GM23338 (cell line): ENCODE measurements at regions not wholly inside any gene's neighbourhood (a gene's known extent, or its start where the extent isn't known, plus 50 kb on each side); places are given as distances from the start of the nearest gene placed in this dataset.

Source experiments
- ATAC-seq: fragments of 200-7000 bp; cut with Tn5 transposase; 3 replicates; pipeline ENCODE4 v1.9.1; 2020
- DNase-seq: peaks from one replicate; pipeline ENCODE4 v3.0.0-alpha.2; 2015; ENCODE audit warnings: low spot score
- H2AFZ ChIP-seq: fragments of 200-600 bp; sonication (generic); 2 replicates; pipeline ENCODE4 v1.8.0; 2016; ENCODE audit warnings: antibody characterized with exemption, mild to moderate bottlenecking, moderate library complexity
- H3F3A ChIP-seq: fragments of 200-600 bp; sonication (generic); replicated peaks from 2 replicates; pipeline ENCODE4 v1.8.0; 2017; ENCODE audit warnings: antibody characterized with exemption, mixed run types, low read depth
- H3K27ac ChIP-seq: fragments of 200-600 bp; sonication (generic); 2 replicates; pipeline ENCODE4 v1.6.1; 2016; ENCODE audit warnings: low read depth
- H3K27me3 ChIP-seq: fragments of 200-600 bp; sonication (generic); 2 replicates; pipeline ENCODE4 v1.8.0; 2016; ENCODE audit warnings: mild to moderate bottlenecking, mixed run types, moderate library complexity; ENCODE audit not compliant: insufficient read depth
- H3K36me3 ChIP-seq: fragments of 200-600 bp; sonication (generic); 2 replicates; pipeline ENCODE4 v1.8.0; 2016; ENCODE audit warnings: mild to moderate bottlenecking; ENCODE audit not compliant: insufficient read depth
- H3K4me1 ChIP-seq: fragments of 200-600 bp; sonication (generic); 2 replicates; pipeline ENCODE4 v1.8.0; 2016; ENCODE audit warnings: mild to moderate bottlenecking, moderate library complexity; ENCODE audit not compliant: insufficient read depth
- H3K4me2 ChIP-seq: fragments of 200-600 bp; sonication (generic); 2 replicates; pipeline ENCODE4 v1.7.1; 2017; ENCODE audit warnings: mixed run types
- H3K4me3 ChIP-seq: fragments of 200-600 bp; sonication (generic); 2 replicates; pipeline ENCODE4 v1.6.1; 2016; ENCODE audit warnings: mixed run types
- H3K79me2 ChIP-seq: fragments of 200-600 bp; sonication (generic); replicated peaks from 2 replicates; pipeline ENCODE4 v1.8.0; 2017; ENCODE audit warnings: mild to moderate bottlenecking; ENCODE audit not compliant: insufficient read depth
- H3K9me2 ChIP-seq: fragments of 200-600 bp; sonication (generic); 2 replicates; pipeline ENCODE4 v1.8.0; 2017; ENCODE audit not compliant: insufficient read depth
- H4K20me1 ChIP-seq: fragments of 200-600 bp; sonication (generic); replicated peaks from 2 replicates; pipeline ENCODE4 v1.8.0; 2017; ENCODE audit warnings: mild to moderate bottlenecking; ENCODE audit not compliant: insufficient read depth
- H3K27ac Mint-ChIP-seq: 2 replicates; pipeline ENCODE4 v1.8.0; 2020; ENCODE audit warnings: inconsistent platforms, mild to moderate bottlenecking, moderate library complexity, mixed read lengths
- H3K27me3 Mint-ChIP-seq: 3 replicates; pipeline ENCODE4 v1.8.0; 2022; ENCODE audit warnings: low read depth, mild to moderate bottlenecking, moderate library complexity, mixed read lengths, inconsistent platforms; ENCODE audit not compliant: insufficient read depth, poor library complexity
- H3K36me3 Mint-ChIP-seq: 3 replicates; pipeline ENCODE4 v1.8.0; 2021; ENCODE audit warnings: low read depth, mild to moderate bottlenecking, inconsistent platforms, moderate library complexity, mixed read lengths
- H3K4me1 Mint-ChIP-seq: 3 replicates; pipeline ENCODE4 v1.8.0; 2020; ENCODE audit warnings: mild to moderate bottlenecking, inconsistent platforms, mixed read lengths
- H3K4me3 Mint-ChIP-seq: 3 replicates; pipeline ENCODE4 v1.8.0; 2021; ENCODE audit warnings: moderate library complexity, mild to moderate bottlenecking, inconsistent platforms, mixed read lengths
- H3K9me3 Mint-ChIP-seq: 3 replicates; pipeline ENCODE4 v1.8.0; 2020; ENCODE audit warnings: moderate library complexity, mild to moderate bottlenecking, inconsistent platforms, mixed read lengths
- CTCF ChIP-seq, 2 experiments: fragments of 200-600 bp in 1 of 2; sonication (generic) in 1 of 2; conservative IDR thresholded peaks; 2 replicates each; pipeline versions ENCODE4 v1.5.1 to v1.6.1; 2016 to 2017; ENCODE audit warnings: antibody characterized with exemption in 2 of 2, low read depth in 2 of 2, mild to moderate bottlenecking in 2 of 2, moderate library complexity in 1 of 2
- ETS1 ChIP-seq: IDR thresholded peaks from 2 replicates; pipeline ENCODE4 v1.6.1; 2016; ENCODE audit warnings: antibody characterized with exemption
- EZH2 ChIP-seq: fragments of 200-600 bp; sonication (generic); IDR thresholded peaks from one replicate; pipeline ENCODE4 v1.8.0; 2017; ENCODE audit warnings: antibody characterized with exemption, mild to moderate bottlenecking, low read depth; ENCODE audit not compliant: unreplicated experiment
- EZH2phosphoT487 ChIP-seq: fragments of 200-600 bp; sonication (generic); IDR thresholded peaks from one replicate; pipeline ENCODE4 v1.8.1; 2018; ENCODE audit warnings: antibody characterized with exemption; ENCODE audit not compliant: unreplicated experiment
- JUNB ChIP-seq: IDR thresholded peaks from one replicate; pipeline ENCODE4 v1.6.1; 2016; ENCODE audit warnings: antibody characterized with exemption; ENCODE audit not compliant: unreplicated experiment
- NANOG ChIP-seq: IDR thresholded peaks from 2 replicates; pipeline ENCODE4 v1.6.1; 2016; ENCODE audit warnings: antibody characterized with exemption, borderline replicate concordance
- POLR2AphosphoS5 ChIP-seq: IDR thresholded peaks from 2 replicates; pipeline ENCODE4 v1.6.1; 2016; ENCODE audit warnings: antibody characterized with exemption, low read depth
- STAT1 ChIP-seq: IDR thresholded peaks from one replicate; pipeline ENCODE4 v1.6.1; 2016; ENCODE audit warnings: antibody characterized with exemption; ENCODE audit not compliant: unreplicated experiment
- ZNF462 ChIP-seq: fragments of 250-450 bp; sonication (Bioruptor Pico); IDR thresholded peaks from 2 replicates; pipeline ENCODE4 v1.5.0; 2020; ENCODE audit warnings: mild to moderate bottlenecking, moderate library complexity
- TF ChIP-seq, protein P1 (sequence below): IDR thresholded peaks from one replicate; pipeline ENCODE4 v1.6.1; 2018; ENCODE audit warnings: antibody characterized with exemption; ENCODE audit not compliant: unreplicated experiment

- DNase-seq (no peak), ATAC-seq (no peak)
- Mint-ChIP-seq H3K27me3 (peaks cover 5% of the 10 kb centered on the region), H3K9me3 (peaks cover 26% of the 10 kb centered on the region), H3K27ac (no peak overlapping the region), H3K4me1 (no peaks in the 10 kb centered on the region), H3K36me3 (peaks cover 11% of the 10 kb centered on the region), H3K4me3 (no peak overlapping the region)
- H3K27me3 ChIP-seq: no peaks in the 10 kb centered on the region
- H3K79me2 ChIP-seq: no peaks in the 10 kb centered on the region
- no peaks in the 10 kb centered on the region for H3F3A ChIP-seq
- no peaks in the 10 kb centered on the region for H3K9me2 ChIP-seq
- H3K4me2 ChIP-seq: no peak overlapping the region
- no peaks in the 10 kb centered on the region for H3K4me1 ChIP-seq
- H2AFZ ChIP-seq: no peak overlapping the region
- no peak for TF ChIP-seq EZH2phosphoT487
- no peak for TF ChIP-seq EZH2
- no peak for TF ChIP-seq ZNF462
- no peak for TF ChIP-seq ETS1
- TF ChIP-seq POLR2AphosphoS5: no peak
- no peak for TF ChIP-seq NANOG
- TF ChIP-seq, protein P1, sequence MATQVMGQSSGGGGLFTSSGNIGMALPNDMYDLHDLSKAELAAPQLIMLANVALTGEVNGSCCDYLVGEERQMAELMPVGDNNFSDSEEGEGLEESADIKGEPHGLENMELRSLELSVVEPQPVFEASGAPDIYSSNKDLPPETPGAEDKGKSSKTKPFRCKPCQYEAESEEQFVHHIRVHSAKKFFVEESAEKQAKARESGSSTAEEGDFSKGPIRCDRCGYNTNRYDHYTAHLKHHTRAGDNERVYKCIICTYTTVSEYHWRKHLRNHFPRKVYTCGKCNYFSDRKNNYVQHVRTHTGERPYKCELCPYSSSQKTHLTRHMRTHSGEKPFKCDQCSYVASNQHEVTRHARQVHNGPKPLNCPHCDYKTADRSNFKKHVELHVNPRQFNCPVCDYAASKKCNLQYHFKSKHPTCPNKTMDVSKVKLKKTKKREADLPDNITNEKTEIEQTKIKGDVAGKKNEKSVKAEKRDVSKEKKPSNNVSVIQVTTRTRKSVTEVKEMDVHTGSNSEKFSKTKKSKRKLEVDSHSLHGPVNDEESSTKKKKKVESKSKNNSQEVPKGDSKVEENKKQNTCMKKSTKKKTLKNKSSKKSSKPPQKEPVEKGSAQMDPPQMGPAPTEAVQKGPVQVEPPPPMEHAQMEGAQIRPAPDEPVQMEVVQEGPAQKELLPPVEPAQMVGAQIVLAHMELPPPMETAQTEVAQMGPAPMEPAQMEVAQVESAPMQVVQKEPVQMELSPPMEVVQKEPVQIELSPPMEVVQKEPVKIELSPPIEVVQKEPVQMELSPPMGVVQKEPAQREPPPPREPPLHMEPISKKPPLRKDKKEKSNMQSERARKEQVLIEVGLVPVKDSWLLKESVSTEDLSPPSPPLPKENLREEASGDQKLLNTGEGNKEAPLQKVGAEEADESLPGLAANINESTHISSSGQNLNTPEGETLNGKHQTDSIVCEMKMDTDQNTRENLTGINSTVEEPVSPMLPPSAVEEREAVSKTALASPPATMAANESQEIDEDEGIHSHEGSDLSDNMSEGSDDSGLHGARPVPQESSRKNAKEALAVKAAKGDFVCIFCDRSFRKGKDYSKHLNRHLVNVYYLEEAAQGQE: no peak
- TF ChIP-seq JUNB: no peak
- no peak for TF ChIP-seq CTCF (conservative IDR thresholded peaks at IDR 0.05; ENCODE audit: low read depth in 2 of 2)
- TF ChIP-seq STAT1: no peak
- H3K36me3 ChIP-seq: no peaks in the 10 kb centered on the region
- H4K20me1 ChIP-seq: no peaks in the 10 kb centered on the region
- no peak overlapping the region for H3K27ac ChIP-seq
- no peak overlapping the region for H3K4me3 ChIP-seq
These were observed 145.8 kb downstream of the TENT4A start for GRCh38 chr5:6859023-6859422.
